Cortex of kidney (tissue), 1 donor: ENCODE measurements at regions not wholly inside any gene's neighbourhood (a gene's known extent, or its start where the extent isn't known, plus 50 kb on each side); places are given as distances from the start of the nearest gene placed in this dataset.

Experiments used
- DNase-seq: peaks from one replicate; lab custom pipeline; 2025; lab: John Stamatoyannopoulos, UW

DNA sequence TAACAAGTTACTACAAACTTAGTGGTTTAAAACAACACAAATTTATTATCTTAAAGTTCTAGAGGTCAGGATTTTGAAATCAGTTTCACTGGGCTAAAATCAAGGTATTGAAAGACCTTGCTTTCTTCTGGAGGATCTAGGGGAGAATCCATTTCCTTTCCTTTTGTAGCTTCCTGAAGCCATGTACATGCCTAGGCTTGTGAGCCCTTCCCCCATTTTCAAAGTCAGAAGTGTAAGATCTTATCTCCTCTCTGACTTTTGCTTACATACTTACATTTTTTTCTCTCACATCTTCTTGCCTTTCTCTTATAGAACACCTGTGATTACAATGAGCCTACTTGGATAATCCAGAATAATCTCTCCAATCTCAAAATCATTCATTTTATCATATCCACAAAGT, 78.7 kb upstream of the MBOAT2 start:
- no peak for DNase-seq

DNA sequence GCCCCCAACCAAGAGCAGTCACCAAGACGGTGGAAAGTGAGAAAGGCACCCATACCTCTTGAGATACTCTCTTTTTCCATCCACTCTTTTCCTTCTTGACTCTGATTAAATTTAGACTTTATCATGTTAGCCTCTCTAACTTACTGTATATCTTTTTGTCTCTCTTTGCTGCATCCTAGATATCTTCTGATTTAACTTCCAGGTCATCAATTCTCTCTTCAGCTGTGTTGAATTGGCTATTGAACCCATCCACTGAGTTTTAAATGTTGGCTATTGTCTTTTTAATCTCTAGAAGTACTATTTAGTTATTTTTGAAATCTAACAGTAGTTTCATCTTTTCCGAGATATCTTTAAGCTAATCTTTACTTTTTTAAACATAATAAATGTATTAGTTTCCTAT, 78.3 kb upstream of the MBOAT2 start:
- no peak for DNase-seq

DNA sequence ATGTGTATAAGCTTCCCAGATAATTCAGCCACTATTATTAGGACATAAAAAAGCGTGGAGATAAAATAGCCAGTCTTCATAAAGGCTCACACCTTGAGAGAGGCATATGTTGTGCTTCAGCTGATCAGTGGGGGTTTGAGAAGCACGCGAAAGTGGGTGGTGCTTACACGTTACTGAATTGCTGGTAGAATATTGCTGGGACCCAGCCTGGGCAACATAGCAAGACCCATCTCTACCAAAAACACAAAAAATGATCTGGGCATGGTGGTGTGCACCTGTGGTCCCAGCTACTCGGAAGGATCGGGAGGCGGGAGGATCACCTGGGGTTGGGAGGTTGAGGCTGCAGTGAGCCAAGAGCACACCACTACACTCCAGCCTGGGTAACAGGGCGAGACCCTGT, 74.9 kb upstream of the MBOAT2 start:
- no peak for DNase-seq

DNA sequence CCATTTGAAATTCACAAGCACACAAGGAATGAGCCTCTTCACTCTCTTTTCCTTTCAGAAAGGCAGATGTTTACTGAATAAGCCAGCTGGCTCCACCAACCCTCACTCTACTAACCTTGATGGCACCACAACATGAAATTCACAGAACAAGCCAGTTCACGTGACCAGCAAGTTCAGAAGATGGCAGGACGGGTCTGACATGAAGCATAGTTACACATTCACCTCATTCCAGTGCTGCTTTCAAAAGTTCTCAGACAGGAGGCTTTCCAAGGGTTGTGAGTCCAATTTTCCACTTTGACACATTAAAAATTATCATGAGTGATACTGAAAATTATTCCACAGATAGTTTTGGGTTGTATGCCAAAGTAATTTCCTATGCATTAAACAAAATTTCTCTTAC, 74.2 kb upstream of the MBOAT2 start:
- no peak for DNase-seq

DNA sequence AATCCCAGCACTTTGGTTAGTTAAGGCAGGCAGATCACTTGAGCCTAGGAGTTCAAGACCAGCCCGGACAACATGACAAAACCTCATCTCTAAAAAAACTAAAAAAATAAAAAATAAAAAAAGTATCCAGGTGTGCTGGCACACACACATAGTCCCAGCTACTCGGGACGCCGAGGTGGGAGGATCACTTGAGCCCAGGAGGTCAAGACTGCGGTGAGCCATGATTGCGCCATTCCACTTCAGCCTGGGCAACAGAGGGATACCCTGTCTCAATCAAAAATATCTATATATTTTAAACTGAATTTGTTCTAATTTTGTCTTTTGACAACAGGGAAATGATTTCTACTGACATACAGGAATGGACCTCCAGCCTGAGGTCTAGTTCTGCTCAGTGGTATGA, 73.3 kb upstream of the MBOAT2 start:
- DNase-seq: no peak

DNA sequence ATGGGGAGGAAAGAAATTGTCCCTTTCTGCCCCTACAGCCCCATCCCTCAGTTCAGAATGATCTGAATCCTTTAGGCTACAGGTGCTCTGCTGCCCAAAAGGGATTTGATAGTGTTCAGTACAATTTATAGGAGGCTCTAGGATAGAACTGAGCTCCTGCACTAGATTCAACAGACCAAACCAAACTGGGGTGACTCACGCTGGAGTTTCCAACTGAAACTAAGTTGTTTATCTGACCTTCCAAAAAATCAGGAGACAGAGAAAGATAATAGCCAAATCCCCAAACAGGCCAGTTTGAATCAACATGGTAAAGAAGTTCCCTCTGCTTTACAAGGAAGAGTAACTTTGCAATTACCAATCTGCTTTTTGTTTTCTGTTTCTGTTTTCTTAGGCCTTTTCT, 72.7 kb upstream of the MBOAT2 start:
- DNase-seq: no peak

DNA sequence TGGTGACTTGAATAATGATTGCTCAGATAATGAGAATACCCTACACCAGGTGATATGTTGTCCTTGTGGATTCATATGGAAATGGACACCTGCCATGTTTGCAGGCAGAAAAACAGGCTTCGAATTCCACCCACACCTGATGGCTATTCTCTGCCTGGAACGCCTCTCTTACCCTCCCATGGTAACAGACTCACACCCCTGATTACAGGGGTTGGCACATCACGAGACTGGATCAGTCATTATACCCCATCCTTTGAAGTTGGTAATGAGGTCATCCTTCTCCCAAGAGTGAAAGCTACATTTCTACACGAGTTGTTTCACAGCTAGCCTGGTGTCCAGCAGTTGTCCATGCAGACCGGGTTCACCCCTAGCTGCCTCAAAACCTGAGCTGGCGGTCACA, 71.4 kb upstream of the MBOAT2 start:
- DNase-seq: no peak

DNA sequence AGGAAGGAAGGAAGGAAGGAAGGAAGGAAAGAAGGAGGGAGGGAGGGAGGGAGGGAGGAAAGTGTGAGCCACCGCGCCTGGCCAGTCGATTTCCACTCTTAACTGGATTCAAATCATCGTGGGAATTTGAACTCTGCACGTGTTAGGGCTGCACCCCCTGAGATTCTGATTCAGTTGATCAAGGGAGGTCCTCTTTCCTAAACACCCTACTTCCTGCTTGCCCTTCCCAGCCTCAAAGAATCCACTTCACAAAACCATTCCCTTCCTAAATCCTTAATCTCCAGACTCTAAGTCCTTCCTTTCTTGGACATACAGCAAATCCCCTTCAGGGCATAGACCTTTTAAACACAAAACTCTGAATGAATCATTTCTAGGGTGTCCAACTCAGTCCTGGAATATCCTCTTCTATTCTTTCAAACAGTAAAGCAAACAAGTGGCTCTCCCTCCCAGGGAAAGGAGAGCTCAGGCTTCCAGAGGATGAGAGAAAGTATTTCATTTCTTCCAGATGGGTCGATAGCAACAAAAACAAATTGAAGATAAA, 68.2 kb upstream of the MBOAT2 start:
- DNase-seq: no peak

DNA sequence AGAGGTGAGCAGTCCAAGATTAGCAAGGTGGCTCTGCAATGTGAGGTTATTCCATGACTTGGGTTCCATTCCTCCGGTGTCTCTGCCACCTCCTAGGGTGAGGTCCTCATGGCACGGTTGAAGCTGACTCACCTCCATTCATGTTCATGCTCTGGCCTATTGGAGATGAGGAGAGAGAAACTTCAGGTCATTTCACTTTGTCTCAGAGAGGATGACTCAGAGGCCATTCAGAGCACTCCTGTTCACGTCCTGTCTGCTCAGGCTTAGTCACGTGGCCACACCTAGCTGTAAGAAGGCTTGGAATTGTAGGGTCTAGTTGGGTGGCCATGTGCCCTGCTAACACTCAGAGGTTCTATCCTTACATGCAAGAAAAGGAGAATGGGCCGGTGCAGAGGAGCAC, 67.5 kb upstream of the MBOAT2 start:
- DNase-seq: no peak

DNA sequence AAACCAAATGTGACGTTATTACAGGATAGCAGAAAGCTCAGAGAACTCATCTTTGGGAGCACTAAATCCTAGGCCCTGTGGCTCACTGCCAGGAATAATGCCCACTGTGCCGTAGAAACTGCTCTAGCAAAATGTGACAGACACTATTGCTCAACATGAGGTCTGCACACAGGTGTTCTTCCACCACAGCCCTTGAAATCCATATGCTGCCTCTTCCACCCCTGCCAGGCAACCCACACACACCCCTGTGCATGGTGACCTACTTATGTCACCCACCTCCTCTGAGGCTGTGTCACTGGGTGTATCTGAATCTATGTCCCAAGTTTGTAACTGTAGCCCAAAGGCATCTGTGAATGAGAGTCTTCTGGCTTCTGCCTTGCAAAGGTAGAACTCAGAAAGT, 66.1 kb upstream of the MBOAT2 start:
- DNase-seq: no peak

DNA sequence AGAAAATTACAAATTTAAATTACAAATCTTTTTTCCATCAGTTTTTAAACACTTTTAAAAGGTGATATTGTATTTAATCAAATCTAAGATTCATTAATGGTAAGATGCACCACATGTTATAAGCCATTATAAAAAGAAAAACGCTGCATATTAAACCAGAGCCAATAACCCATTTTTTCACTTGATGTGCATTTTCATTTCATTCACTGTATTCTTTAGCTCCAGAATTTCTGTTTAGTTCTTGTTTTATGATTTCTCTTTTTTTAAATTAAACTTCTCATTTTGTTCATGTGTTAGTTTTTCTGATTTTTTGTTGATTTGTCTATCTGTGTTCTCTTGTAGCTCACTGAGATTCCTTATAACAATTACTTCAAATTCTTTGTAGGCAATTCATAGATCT, 62.4 kb upstream of the MBOAT2 start:
- no peak for DNase-seq

DNA sequence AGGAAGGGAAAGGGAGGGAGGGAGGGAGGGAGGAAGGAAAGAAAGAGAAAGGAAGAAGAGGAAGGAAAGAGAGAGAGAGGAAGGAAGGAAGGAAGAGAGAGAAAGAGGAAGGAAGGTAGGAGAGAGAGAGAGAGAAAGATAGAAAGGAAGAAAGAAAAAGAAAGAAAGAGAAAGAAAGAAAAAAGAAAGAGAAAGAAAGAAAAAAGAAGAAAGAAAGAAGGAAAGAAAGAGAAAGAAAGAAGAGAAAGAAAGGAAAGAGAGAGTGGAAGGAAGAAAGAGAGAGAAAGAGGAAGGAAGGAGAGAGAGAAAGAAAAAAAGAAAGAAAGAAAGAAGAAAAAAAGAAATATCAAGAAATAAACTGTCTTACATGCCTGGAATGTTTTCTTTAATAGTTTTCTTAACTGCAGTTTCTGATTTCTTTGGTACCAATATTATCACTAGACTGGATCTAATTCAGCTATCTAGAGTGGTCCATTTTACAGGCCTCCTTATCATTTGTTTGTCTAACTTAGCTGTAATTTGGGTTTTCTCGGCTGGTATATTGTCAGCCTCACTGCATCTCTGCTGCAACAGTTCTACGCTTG, 59.6 kb upstream of the MBOAT2 start:
- no peak for DNase-seq

DNA sequence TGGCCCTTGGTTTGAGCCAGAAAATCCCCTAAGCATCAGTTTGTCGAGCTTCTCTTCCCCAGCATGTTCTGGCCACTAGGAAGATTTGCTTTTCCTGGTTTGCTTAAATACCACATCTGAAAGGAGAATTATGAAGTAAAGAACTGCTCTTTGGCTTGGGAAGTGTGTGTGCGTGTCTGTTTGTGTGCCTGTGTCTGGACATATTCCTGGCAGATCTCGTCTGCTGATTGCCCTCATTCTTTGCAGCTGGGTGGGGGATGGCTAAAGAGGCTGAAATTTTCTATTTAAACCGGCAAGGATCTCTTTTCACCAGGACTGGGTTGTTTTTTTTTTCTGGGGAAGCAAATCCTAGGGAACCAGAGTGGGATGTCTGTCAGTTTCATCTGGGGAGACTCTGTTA, 57.3 kb upstream of the MBOAT2 start:
- DNase-seq: no peak

DNA sequence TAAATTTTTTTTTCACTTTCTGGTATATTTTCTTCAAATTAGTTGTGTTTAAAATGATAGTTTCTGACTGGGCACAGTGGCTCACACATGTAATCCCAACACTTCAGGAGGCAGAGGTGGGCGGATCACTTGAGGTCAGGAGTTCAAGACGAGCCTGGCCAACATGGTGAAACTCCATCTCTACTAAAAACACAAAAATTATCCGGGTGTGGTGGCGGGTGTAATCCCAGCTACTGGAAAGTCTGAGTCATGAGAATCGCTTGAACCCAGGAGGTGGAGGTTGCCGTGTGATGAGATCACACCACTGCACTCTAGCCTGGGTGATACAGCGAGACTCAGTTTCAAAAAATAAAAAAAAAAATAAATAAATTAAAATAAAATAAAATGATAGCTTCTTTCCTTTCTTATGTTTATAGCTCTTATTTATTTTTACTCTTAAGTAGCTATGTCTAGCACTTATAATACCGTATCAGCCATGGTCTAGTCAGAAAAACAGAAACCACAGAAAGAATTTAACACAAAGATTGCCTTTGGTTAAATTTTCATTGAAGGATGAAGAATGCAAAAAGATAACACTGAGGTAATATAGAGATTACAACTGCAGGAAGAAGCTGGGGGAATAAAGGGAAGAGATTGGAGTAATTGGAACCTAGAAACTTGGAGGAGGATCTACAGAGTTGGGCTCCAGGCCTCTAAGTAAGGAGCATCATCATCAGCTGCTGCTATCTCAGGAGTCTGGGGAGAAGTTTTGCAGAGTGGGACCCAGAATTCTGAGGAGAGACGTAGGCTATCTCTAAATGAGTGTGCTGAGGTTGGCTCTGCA, 54.7 kb upstream of the MBOAT2 start:
- DNase-seq: no peak

DNA sequence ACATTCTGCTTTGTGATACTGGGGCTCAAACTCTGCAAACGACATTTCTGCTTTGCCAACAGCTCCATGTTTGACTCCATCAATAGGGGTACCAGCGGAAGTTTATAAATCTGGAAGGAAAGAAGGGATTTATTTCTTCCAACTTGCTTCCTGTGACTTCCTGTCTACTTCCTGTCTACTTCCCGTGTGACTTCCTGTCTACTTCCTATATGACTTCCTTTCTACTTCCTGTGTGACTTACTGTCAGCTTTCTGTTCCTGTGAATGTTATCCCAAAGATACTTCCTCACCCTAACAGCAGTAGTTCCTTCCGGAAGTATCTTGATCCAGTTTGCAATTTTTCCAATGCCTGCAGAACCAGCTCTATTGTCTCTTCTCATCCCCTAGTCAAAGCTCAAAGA, 52.0 kb upstream of the MBOAT2 start:
- no peak for DNase-seq

DNA sequence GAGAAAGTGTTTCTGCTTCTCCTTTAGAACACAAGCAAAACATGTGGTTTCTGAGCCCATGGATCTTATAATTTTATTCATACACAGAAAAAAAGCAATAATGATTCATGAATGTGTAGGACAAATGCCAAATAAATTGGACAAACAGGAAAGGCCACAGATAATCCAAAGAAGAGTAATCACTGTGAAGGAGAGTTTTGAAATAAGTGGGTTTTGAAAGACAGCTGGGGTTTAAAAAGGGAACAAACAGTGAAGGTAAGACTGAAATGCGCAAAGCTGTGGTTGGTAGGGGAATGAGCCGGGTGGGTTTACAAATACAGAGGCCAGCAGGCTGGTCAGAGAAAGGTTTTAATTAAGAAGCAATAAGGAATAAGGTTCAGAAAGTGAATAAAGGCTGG, 50.0 kb upstream of the MBOAT2 start:
- no peak for DNase-seq
